OCI-LY1 (cell line): ENCODE measurements at regions not wholly inside any gene's neighbourhood (a gene's known extent, or its start where the extent isn't known, plus 50 kb on each side); places are given as distances from the start of the nearest gene placed in this dataset.

Source experiments
- H2AFZ ChIP-seq: fragments of 200-600 bp; sonication (generic), shearing (Covaris generic); 2 replicates; pipeline ENCODE4 v1.6.0; 2014; ENCODE audit warnings: antibody characterized with exemption, mild to moderate bottlenecking, low read length
- H3F3A ChIP-seq: fragments of 200-600 bp; sonication (generic), shearing (Covaris generic); 2 replicates; pipeline ENCODE4 v1.6.0; 2014; ENCODE audit warnings: mild to moderate bottlenecking, antibody characterized with exemption, low read length, moderate library complexity; ENCODE audit not compliant: insufficient read depth
- H3K27ac ChIP-seq: fragments of 200-600 bp; sonication (generic); 2 replicates; pipeline ENCODE4 v1.5.1; 2014; ENCODE audit warnings: low read length, mixed run types, mild to moderate bottlenecking, low read depth; ENCODE audit not compliant: poor library complexity, severe bottlenecking
- H3K27me3 ChIP-seq: fragments of 200-600 bp; sonication (generic); 2 replicates; pipeline ENCODE4 v1.6.0; 2014; ENCODE audit warnings: antibody characterized with exemption, mild to moderate bottlenecking, low read length, moderate library complexity; ENCODE audit not compliant: insufficient read depth
- H3K36me3 ChIP-seq: fragments of 200-600 bp; sonication (generic); 2 replicates; pipeline ENCODE4 v1.6.1; 2014; ENCODE audit warnings: mild to moderate bottlenecking, antibody characterized with exemption, low read length, moderate library complexity, mixed read lengths; ENCODE audit not compliant: insufficient read depth
- H3K4me1 ChIP-seq: fragments of 200-600 bp; sonication (generic); 2 replicates; pipeline ENCODE4 v1.5.1; 2014; ENCODE audit warnings: mild to moderate bottlenecking, low read length, moderate library complexity; ENCODE audit not compliant: insufficient read depth, severe bottlenecking
- H3K4me2 ChIP-seq: fragments of 200-600 bp; sonication (generic), shearing (Covaris generic); 2 replicates; pipeline ENCODE4 v1.6.1; 2014; ENCODE audit warnings: low read length
- H3K4me3 ChIP-seq: fragments of 200-600 bp; sonication (generic); 2 replicates; pipeline ENCODE4 v1.5.1; 2014; ENCODE audit warnings: low read length, low read depth, mild to moderate bottlenecking, mixed read lengths; ENCODE audit not compliant: poor library complexity, severe bottlenecking
- H3K79me2 ChIP-seq: fragments of 200-600 bp; shearing (Covaris generic); 2 replicates; pipeline ENCODE4 v1.6.1; 2016; ENCODE audit warnings: mixed run types, low read length, mixed read lengths; ENCODE audit not compliant: insufficient read depth
- H3K9ac ChIP-seq: fragments of 200-600 bp; sonication (generic), shearing (Covaris generic); 2 replicates; pipeline ENCODE4 v1.6.1; 2014; ENCODE audit warnings: mild to moderate bottlenecking, low read length, mixed read lengths
- H3K9me2 ChIP-seq: fragments of 200-600 bp; sonication (generic), shearing (Covaris generic); 2 replicates; pipeline ENCODE4 v1.6.1; 2014; ENCODE audit warnings: low read depth, mild to moderate bottlenecking, low read length, mixed read lengths
- H3K9me3 ChIP-seq: fragments of 200-600 bp; shearing (Covaris generic); 2 replicates; pipeline ENCODE4 v1.6.1; 2014; ENCODE audit warnings: low read length, mixed read lengths
- H4K20me1 ChIP-seq: fragments of 200-600 bp; sonication (generic), shearing (Covaris generic); 2 replicates; pipeline ENCODE4 v1.6.0; 2016; ENCODE audit warnings: mild to moderate bottlenecking, low read length; ENCODE audit not compliant: insufficient read depth
- EZH2 ChIP-seq: fragments of 200-600 bp; sonication (generic), shearing (Covaris generic); IDR thresholded peaks from 2 replicates; pipeline ENCODE4 v1.8.0; 2017; ENCODE audit warnings: borderline replicate concordance, mixed run types, mild to moderate bottlenecking, antibody characterized with exemption, low read length, moderate library complexity, mixed read lengths
- TF ChIP-seq, protein P1 (sequence below): fragments of 200-600 bp; sonication (generic), shearing (Covaris generic); IDR thresholded peaks from 2 replicates; pipeline ENCODE4 v1.5.1; 2017; ENCODE audit warnings: mild to moderate bottlenecking, antibody characterized with exemption, low read length, moderate library complexity, mixed read lengths

DNA sequence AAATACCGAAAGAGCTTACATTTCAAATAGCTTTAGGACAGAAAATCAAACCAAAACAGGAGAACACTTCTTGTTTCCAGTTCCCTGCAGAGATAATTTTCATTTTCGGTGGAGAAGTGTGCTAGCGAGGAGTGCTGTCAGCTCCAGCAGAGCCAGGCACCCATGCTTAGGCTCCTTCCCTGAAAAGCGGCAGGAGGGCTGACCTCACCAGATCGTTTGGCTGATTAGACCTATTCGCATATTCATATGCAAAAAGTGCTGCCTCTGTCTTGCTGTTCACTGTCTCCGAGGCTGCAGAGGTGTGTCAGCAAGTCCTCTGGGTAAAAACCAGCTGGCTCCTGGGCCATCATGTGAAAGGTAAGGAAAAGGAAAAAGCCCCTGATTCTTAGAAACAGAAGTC, 225.8 kb upstream of the COPS8 start:
- no peaks in the 10 kb centered on the region for H3K9me2 ChIP-seq
- H3K4me3 ChIP-seq: no peak overlapping the region
- H3K9me3 ChIP-seq: no peaks in the 10 kb centered on the region
- TF ChIP-seq, protein P1, sequence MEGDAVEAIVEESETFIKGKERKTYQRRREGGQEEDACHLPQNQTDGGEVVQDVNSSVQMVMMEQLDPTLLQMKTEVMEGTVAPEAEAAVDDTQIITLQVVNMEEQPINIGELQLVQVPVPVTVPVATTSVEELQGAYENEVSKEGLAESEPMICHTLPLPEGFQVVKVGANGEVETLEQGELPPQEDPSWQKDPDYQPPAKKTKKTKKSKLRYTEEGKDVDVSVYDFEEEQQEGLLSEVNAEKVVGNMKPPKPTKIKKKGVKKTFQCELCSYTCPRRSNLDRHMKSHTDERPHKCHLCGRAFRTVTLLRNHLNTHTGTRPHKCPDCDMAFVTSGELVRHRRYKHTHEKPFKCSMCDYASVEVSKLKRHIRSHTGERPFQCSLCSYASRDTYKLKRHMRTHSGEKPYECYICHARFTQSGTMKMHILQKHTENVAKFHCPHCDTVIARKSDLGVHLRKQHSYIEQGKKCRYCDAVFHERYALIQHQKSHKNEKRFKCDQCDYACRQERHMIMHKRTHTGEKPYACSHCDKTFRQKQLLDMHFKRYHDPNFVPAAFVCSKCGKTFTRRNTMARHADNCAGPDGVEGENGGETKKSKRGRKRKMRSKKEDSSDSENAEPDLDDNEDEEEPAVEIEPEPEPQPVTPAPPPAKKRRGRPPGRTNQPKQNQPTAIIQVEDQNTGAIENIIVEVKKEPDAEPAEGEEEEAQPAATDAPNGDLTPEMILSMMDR: no peak
- TF ChIP-seq EZH2: no peak
- H4K20me1 ChIP-seq: no peaks in the 10 kb centered on the region
- H3F3A ChIP-seq: no peaks in the 10 kb centered on the region
- no peak overlapping the region for H3K27ac ChIP-seq
- H3K36me3 ChIP-seq: no peaks in the 10 kb centered on the region
- H3K4me1 ChIP-seq: no peaks in the 10 kb centered on the region
- H3K79me2 ChIP-seq: no peaks in the 10 kb centered on the region
- no peak overlapping the region for H3K4me2 ChIP-seq
- H2AFZ ChIP-seq: no peak overlapping the region
- no peaks in the 10 kb centered on the region; the same call in 1 of the 2 replicates for H3K27me3 ChIP-seq
- H3K9ac ChIP-seq: no peak overlapping the region

DNA sequence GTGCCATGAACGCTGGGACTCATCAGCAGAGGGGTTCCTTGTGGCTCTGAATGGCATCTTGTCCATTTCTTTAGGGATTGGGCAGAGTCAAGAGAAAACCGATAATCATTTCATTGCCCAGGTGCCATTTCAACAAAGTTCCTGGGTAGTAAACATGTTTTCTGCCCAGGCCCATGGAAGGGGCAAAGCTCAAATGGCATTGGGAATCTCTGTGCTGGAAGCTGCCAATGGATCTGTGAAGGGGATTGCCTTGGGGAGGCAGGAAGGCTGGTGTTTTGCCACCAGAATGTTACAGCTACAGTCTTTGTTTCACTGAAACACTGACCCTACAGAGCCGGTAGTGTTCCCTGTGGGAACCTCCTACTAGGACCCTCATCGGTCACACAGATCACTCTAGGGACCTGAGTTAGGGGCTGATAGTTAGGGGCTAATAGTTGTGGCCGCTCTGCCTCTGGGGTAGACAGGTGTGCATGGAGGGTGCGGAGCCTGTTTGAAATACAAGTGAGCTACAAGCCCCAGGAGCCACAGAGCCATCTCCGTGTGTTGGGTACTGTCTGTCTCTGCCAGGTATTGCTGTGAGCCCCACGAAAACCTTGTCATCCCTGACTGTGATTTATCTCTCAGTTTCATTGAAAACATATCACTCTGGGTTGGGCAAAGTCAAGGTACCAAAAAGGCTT, 224.4 kb upstream of the COPS8 start:
- no peak overlapping the region for H2AFZ ChIP-seq

DNA sequence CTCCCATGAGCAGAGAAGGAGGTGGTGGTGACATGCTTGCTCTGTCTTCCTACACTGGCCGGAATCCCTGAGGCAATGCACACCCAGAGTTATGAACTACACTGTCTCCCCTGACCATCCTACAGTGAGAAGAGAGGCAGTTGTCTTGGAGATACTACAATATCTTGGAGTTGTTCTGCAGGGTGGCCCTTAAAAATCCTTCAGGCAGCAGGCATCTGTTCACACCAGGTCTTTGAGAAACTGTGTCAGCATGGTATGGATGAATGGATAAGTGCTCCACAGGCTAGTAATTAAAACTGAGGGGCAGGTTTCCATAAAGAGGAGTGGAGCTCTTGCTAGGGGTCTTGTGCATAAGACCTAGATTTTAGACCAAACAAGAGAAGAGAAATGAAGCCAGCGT, 223.7 kb upstream of the COPS8 start:
- Histone ChIP-seq H3F3A (no peaks in the 10 kb centered on the region), H3K27ac (no peak overlapping the region), H3K36me3 (no peaks in the 10 kb centered on the region), H3K4me3 (no peak overlapping the region), H3K27me3 (no peaks in the 10 kb centered on the region), H3K9me3 (no peaks in the 10 kb centered on the region), H3K9ac (no peak overlapping the region), H4K20me1 (no peaks in the 10 kb centered on the region), H2AFZ (no peak overlapping the region), H3K4me2 (no peak overlapping the region), H3K79me2 (no peaks in the 10 kb centered on the region), H3K9me2 (no peaks in the 10 kb centered on the region), H3K4me1 (no peaks in the 10 kb centered on the region)
- TF ChIP-seq, protein P1: no peak
- no peak for TF ChIP-seq EZH2

More for the DNA sequence above, 224.4 kb upstream of the COPS8 start:
- no peaks in the 10 kb centered on the region for H3K36me3 ChIP-seq
- H3K79me2 ChIP-seq: no peaks in the 10 kb centered on the region
- TF ChIP-seq, protein P1: no peak
- no peak for TF ChIP-seq EZH2
- H3F3A ChIP-seq: no peaks in the 10 kb centered on the region
- H3K9ac ChIP-seq: no peak overlapping the region
- H3K27ac ChIP-seq: no peak overlapping the region
- H3K9me2 ChIP-seq: no peaks in the 10 kb centered on the region
- no peaks in the 10 kb centered on the region for H3K9me3 ChIP-seq
- H3K4me2 ChIP-seq: no peak overlapping the region
- H4K20me1 ChIP-seq: no peaks in the 10 kb centered on the region
- H3K4me1 ChIP-seq: no peaks in the 10 kb centered on the region
- H3K27me3 ChIP-seq: no peaks in the 10 kb centered on the region
- H3K4me3 ChIP-seq: no peak overlapping the region
